HS-27A (cell line): ENCODE measurements at regions not wholly inside any gene's neighbourhood (a gene's known extent, or its start where the extent isn't known, plus 50 kb on each side); places are given as distances from the start of the nearest gene placed in this dataset.
A peak's percentile ranks its signal among the peaks of the same experiment; 100 is the strongest.

Source experiments
- DNase-seq: peaks from one replicate; pipeline ENCODE4 v3.0.0-alpha.2; 2012; ENCODE audit warnings: low read depth, missing footprints

DNA sequence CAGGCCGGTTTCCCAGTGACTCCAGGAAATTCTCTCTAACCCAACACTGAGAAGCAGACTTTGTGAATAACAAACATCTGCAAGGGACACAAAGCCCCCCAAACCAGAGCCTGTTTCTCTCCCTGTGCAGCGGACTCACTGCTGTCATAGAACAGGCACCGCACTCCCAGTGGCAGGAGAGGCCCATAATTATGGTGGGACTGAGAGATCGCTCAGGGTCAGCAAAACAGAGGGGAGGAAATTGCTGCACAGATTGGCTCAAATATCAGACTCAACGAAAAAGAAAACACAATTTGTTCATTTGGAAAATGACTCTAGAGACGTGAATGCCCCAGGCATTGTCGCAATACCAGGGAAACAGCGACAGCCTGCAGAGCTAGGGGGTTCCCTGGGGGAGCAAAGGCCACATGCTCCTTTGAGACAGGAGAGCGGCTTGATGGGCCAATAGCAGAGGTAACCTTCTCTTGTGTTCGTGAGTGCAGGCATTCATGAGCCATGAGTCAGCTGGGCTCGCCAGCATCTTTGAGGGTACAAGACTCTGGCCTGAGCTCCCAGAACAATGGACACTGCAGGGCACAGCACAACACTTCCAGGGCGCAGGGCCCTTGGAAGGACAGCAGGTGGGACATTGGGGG lies 143.3 kb upstream of the KLHL29 start:
- DNase-seq: peak; percentile 27

GRCh38 chr2:23243073-23243659 lies 141.8 kb upstream of the KLHL29 start:
- no peak for DNase-seq

GRCh38 chr2:23244617-23245016 lies 140.4 kb upstream of the KLHL29 start:
- DNase-seq: no peak

DNA sequence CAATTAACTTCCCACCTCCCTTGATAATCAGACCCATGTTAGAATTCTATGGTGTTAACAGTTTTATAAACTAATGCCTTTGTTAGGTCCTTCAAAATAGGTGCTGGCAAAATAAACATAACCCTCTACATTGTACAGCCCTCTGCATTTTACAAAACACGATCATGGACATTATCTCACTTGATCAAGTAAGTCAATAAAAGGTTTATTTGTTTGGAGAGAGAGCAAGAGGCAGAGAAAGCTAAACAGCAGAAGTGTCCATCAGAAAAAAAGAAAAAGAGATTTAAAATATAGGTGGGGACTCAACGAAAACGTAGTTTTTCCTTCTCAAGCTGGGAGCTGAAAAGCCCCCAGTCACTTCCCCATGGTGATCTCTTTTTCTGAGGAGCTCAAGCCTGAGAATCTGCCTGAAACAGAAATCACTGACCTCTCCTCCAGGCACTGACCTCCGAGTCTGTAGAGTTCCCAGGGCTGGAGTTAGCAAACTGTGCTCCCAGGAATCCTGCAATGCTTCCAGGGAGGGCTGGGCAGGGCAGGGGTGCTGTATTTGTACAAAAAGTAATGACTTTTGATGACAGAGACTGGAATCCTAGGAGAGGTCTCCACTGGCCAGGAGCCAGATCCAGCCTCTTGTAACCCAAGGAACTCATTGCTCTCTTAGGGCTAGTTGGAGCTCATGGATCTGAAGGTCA lies 137.8 kb upstream of the KLHL29 start:
- DNase-seq: no peak

DNA sequence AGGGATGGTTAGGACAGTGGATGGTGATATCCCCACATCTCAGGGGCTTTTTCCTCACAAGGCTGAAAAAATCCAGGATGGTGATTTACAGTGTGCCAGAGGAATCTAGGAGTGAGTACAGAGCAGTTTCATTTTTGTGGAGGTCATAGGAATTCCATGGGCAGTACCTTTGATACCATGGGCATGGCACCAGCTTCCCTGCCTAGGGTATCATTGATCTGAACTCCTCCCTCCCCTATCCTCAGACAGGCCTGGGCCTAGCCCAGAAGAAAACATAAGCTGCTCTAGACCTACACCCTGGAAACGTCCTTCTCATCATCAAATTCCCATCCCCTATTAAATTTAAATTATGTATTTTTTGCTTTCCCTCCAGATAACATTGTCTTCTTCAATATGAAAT lies 136.3 kb upstream of the KLHL29 start:
- DNase-seq: no peak

DNA sequence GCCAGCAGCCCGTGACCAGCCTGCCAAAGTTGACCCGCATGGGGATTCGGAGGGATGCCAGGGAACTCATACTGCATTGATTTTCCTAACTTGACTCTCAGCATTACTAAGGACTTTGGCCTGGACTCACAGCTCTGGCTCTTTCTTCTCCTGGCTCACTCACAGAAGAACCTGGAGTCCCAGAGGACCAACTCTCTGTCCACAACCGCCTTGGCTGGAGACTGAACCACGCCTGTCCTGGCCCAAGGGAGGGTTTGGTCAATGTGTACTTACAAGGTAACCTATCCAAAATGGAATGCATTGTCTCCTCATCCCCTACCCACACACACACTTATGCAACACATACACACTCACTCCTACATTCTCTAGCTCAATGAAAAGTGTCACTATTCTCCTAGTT lies 135.6 kb upstream of the KLHL29 start:
- DNase-seq: no peak

- DNase-seq: no peak
These were observed 134.6 kb upstream of the KLHL29 start for GRCh38 chr2:23250371-23250770.

DNA sequence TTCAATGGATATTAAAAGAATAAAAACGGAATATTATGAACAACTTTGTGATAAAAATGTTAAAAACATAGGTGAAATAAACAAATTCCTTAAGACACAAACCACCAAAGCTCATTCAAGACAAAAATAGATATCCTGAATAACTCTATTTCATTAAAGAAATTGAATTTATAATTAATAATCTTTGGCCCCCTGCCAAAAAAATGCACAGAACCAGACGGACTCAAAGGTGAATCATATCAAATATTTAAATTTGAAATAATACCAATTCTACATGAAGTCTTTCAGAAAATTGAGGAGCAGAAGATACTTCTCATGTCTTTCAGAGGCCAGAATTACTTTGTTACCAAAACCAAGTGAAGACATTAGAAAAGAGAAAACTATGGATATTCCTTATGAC lies 128.3 kb upstream of the KLHL29 start:
- DNase-seq: no peak

DNA sequence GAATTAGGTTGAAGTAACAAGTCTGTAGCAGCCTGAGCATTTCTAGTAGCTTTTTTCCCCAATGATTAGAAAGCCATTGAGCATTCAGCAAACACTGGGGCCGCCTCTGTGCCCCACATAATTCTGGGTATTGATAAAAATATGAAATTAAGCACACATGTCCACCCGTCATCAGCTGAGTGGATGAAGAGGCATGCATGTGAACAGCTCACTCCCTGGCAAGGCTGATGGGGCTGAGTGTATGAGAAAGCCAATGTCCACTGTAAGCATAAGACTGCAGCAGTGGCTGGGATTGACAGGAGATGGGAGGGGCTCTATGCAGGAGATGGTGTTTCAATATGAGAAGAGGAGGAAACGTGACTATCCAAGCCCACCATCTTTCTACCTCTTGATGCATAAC lies 124.4 kb upstream of the KLHL29 start:
- DNase-seq: no peak

GRCh38 chr2:23268467-23269263 lies 116.3 kb upstream of the KLHL29 start:
- DNase-seq: peak; percentile 26

DNA sequence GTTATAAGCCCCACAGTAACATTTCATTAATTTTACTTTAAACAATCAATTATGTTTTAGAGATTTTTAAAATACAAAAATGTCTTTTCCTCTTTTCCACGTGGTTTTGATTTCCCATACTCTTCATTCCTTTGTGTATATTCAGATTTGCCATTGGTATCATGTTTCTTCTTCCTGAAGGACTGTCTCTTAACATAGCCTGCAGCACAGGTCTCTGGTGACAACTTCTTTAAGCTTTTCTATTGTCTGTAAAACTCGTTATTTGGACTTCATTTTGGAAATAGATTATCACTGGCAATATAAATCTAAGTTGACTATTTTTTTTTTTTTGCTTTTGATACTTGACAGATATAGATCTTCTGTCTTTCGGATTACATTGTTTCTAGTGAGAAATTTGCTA lies 115.2 kb upstream of the KLHL29 start:
- DNase-seq: no peak

GRCh38 chr2:23270810-23271209 lies 114.2 kb upstream of the KLHL29 start:
- no peak for DNase-seq

DNA sequence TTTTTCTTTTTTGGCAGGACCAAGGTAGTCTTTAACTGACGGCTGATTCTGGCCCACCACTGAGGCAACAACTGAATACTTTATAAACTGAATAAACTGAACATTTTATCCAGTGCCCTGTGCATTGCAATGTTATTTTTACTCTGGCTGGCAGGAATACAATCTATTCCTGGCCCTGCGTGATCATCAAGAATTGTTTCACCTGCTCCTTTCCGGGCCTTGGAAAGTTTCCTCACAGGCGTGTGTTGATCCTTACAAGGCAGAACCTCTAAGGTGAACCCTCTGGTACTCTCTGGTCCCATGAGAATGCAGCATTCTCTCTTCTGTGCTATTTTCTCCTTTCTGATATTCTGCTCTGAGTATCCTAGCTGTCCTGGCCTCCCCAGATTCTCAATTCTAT lies 113.7 kb upstream of the KLHL29 start:
- no peak for DNase-seq

DNA sequence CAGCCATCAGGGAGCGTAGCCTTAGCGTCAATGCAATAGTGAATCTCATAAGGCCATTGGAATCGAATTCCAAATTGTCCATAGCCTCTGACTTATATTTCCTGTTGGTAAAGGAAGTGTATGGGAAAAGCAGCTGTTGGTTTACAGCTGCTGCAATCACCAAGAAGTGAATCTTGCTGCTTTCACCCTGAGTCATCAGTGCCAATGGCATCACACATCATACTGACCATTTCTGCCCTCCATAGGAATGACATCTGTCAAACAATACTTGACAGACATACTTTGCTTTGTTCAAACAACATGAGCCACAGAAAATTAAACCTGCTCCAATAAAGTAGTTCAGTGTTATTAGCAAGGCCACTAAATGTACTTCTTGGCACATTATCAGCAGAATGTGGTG lies 111.2 kb upstream of the KLHL29 start:
- DNase-seq: peak; percentile 68

- no peak for DNase-seq
These were observed 104.6 kb upstream of the KLHL29 start for GRCh38 chr2:23280401-23280800.

GRCh38 chr2:23283653-23284052 lies 101.3 kb upstream of the KLHL29 start:
- peak; percentile 42 for DNase-seq

- no peak for DNase-seq
These were observed 99.7 kb upstream of the KLHL29 start for GRCh38 chr2:23285091-23285800.

DNA sequence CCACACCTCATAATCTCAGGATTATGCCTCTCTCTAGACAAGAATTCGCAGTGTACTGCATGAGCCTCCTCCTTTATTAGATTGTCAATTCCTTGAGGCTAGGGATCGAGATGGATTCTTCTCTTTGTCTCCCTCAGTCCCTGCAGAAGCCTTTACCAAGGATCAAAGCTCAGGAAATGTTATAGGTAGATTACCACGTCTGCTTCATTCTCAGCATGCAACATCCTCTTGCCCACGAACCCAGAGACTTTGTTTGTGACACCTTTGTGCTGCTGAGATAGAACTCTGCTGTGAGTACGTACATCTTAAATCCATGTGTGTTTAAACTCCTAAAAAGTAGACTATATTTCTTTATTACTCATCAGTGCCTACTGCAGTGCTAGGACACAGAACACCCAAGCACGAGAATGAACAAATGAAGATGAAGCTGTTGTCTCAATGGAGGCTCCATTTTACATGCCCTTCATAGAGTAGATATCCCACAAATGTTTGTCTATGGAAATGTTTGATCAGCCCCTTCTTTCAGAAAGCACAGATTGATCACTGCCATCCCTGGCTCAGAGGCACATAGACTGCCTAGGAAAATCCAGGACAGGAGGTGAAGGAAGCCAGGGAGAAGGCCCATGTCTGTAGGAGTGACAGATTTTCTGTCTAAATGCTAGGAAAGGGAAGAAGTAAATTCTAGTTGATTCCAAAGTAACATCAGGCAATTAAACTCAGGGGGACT lies 98.8 kb upstream of the KLHL29 start:
- DNase-seq: no peak

DNA sequence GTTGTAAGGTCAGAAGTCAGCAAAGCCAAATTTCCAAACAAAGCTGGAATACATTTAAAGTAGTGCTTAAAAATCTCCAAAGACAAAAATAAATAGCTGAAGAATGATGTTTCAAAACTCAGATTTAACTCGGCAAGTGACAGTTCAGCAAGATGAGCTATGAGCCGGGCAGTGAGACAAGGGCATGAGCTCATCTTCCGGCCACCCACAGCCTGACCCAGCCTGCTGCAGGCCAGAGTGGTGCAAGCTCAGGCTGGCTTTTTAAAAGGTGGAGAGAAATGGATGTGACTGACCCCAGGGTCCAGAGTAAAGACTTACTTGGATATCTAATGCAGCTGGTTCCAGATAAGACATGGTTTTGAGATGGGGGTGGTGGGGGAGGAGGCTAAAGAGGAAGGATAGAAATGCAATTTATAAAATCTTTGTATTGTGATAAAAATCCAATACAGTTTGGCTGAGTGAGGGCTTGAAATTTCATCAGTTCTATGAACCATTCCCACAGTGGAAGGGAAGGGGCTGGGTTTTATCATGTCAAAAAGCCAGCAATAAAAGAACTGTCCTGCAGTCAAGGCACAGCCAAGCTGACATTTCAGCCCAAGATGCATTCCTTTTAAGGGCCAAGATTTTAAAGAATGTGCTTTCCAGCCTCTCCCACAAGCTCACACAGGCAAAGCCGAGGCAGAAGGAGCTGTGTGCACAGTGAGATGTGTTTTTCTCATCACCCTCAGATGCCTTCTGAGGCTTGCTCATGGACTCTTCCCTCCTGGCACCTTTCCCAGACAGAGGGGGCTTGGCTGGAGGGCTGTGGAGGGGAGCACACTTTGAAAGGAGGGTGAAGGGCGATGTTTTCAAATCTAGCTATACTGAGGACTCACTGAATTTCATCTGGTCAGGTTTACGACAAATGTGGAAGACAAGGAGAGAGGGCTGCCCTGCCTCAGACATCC lies 97.9 kb upstream of the KLHL29 start:
- peak; percentile 51 for DNase-seq

DNA sequence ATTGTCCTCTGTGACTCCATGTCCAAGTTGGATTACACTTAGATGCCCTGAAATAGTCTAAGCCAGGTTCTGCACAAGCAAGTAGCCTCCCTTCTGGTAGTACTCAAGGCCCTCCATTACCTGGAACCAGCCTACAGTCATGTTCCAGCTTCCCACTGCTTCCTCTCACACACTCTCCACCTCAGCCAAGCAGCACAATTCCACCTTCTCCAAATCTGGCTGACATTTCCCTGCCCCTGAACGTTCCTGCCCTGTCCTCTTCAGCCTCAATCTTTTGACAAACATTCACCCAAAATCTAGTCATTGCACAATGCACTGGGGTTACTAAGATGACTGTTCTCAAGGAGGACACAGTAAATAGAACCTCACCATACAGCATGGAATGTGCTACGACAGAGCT lies 95.3 kb upstream of the KLHL29 start:
- no peak for DNase-seq
